22Rv1 (cell line): ENCODE measurements at regions not wholly inside any gene's neighbourhood (a gene's known extent, or its start where the extent isn't known, plus 50 kb on each side); places are given as distances from the start of the nearest gene placed in this dataset.
"Not testable (repeated sequence)": the region's sequence is repeated elsewhere in the genome, so short reads cannot be mapped to it uniquely, and the experiment has no call there.

Experiments used
- H3K27ac ChIP-seq: fragments of 450-650 bp; 2 replicates; pipeline ENCODE4 v1.5.1; 2017
- CTCF ChIP-seq: fragments of 450-650 bp; IDR thresholded peaks from 2 replicates; pipeline ENCODE4 v1.5.1; 2017; ENCODE audit warnings: mild to moderate bottlenecking
- ZFX ChIP-seq: fragments of 450-650 bp; IDR thresholded peaks from 2 replicates; pipeline ENCODE4 v1.6.1; 2017; ENCODE audit warnings: antibody characterized with exemption, borderline replicate concordance

DNA sequence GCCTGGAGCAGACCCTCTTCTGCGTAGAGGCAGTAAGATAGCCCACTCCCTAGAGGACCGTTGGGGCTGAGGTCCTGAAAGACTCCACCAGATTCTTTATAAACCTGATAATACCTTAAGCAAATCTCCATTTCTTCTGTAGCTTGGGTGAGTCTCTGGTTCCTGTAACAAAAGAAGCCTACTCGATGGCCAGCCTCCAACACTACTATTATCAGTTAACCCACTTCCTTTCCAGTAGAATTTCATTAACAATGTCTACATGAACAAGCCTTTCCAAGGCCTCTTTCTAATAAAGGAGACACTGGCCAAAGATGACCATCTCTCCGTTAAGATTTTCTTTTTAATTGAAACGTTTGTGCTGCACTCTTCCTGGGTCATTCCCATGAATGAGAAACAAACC lies 201.7 kb upstream of the KCTD7 start:
- TF ChIP-seq CTCF (no peak), ZFX (no peak)
- no peak overlapping the region for H3K27ac ChIP-seq

DNA sequence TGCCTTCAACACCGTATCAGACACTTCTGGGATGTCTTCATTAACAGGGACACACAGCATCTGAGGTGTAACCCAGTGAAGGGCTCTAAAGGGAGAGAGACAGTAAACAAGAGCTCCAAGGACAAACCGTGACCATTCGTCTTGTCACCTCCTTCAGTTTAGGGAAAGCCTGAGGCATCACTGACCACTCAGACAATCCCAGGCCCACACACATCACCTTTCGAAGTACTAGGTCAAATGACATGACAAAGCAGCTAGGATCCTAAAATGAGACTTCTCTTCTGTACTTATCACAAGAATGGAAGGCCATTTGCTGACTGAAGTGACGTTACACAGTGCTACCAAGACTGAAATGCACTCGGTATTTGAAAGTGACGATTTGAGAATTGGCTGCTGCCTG lies 200.7 kb upstream of the KCTD7 start:
- no peak overlapping the region for H3K27ac ChIP-seq
- TF ChIP-seq ZFX (no peak), CTCF (no peak)

DNA sequence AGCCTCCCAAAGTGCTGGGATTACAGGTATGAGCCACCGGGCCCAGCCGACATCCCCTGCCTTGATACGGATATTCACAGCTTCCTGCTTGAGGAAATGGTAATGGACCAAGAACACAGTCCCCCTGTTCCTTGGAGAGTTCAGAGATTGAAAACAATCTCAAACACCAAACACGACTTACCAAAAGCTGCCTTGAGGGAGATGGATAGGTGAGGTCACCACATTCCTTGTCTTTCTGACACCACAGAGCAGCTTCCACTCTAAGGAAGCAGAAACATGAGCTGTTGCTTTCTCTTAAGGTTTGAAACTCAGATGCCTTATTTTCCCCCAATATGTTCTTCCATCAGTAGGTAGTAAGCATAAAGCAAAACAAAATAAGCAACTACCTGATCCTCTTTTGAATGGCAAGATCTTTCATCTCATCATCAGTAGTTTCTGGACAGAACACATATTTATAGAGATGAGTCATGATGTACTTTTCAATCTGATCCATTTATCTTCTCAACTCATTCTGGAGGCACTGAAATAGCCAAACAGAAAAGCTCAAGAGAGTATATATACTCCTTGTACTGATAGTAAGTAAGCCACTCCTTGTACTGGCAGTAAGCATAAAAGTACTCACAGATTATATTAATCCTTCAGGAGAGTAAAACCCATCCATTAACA lies 199.1 kb upstream of the KCTD7 start:
- H3K27ac ChIP-seq: no peak overlapping the region
- TF ChIP-seq ZFX (no peak), CTCF (no peak)

DNA sequence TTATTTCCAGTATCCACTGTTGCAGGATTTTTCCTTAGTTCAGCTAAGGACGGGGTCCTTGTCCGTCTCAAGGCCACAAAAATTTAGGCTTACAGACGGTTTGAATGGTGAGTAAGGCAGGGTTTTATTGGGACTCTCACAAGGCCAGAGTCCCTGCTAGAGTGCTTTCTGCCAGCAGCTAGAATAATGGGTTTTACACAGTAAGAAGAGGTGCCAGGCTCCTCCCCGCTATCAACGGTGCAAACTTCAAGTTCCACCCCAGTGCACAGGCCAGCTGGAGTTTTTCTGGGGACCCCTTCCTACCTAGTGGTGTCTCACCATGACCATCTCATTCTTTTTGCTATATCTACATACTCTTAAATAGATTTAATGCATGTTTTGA lies 198.5 kb upstream of the KCTD7 start:
- TF ChIP-seq ZFX (no peak), CTCF (no peak)
- no peak overlapping the region for H3K27ac ChIP-seq

DNA sequence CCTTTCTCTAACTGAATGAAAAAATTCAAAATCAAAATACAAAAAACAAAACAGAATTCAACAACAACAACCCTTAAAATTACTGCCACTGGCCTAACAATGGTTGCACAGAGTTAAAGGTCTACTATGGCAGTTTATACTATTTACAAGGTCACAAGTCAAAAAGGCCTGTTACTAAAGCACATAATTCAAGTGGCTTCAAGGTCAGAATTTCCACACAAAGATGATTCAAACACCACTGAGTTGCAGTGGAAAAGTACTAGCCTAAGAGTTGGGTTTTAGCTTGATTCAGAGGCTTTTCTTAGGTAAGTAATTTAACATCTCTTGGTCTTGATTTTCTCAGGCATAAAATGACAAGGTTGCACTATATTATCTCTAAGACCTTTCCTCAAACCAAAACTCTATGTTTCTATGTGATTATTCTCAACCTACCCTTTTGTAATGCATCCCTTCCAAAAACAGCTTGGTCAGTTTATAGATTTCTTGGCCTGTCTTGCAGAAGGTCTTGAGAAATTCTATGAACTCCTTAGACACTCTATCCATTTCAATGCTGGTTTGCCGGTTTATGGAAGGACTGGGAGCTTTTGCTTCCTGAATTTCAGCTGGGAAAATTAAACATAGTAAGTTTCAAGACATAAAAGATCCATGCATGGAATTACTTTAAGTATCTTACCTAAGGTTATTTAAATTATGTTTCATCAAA lies 189.8 kb upstream of the KCTD7 start:
- not testable (repeated sequence) for H3K27ac ChIP-seq

DNA sequence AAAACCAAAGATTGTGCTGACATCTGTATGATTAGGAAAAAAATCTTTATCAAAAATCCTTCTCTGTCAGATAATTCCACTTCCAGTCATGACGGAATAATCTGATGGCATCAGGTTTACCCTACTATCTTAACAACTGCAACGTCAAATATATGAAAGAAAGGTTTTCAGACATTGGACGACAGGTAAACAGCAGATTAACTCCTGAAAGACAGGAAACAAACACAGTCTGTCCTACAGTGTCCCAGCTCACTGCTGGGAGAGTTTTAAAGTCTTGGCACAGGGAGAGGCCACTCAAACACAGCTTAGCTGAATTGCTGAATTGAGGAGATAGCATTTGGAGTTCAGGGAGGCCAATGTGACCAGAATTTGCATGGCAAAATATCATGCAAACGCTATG lies 186.3 kb upstream of the KCTD7 start:
- TF ChIP-seq CTCF (no peak), ZFX (no peak)

DNA sequence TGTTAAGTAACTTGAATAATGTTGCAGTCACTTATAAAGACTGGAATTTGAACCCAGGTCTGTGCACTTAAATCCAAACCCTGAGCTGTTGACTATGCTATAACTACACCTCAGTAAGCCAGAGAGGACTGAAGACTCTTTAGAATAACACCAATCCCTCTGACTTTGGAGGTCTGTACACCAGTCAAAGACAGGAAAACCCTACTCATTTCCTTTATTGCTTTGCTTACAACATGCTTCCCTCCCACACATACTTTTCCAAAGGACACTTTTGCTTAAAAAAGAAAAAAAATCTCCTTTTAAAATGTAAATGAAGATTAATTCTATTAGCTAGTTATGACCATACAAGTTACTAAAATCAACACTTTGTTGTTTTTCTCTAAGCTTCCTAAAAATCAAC lies 184.7 kb upstream of the KCTD7 start:
- no peak overlapping the region for H3K27ac ChIP-seq
- TF ChIP-seq CTCF: no peak
- TF ChIP-seq ZFX: no peak

More for the DNA sequence above, 186.3 kb upstream of the KCTD7 start:
- H3K27ac ChIP-seq: no peak overlapping the region

GRCh38 chr7:66447007-66447406 lies 181.7 kb upstream of the KCTD7 start:
- not testable (repeated sequence) for H3K27ac ChIP-seq

- not testable (repeated sequence) for H3K27ac ChIP-seq
These were observed 177.9 kb upstream of the KCTD7 start for GRCh38 chr7:66450814-66451213.

DNA sequence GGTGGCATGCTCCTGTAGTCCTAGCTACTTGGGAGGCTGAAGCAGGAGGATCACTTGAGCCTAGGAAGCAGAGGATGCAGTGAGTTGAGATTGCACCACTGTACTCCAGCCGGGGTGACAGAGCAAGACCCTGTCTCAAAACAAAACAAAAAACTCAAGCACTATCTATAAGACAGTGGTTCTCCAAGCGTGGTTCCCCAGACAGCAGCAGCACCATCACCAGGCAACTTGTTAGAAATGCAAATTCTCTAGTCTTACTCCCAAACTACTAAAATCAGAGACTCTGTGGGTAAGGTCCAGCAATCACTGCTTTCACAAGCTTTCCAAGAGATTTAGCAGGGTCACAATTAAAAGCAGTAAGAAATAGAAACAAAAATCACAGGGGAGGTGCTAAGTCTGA lies 177.0 kb upstream of the KCTD7 start:
- H3K27ac ChIP-seq: not testable (repeated sequence)
